WERI-Rb-1 (cell line): ENCODE measurements at regions not wholly inside any gene's neighbourhood (a gene's known extent, or its start where the extent isn't known, plus 50 kb on each side); places are given as distances from the start of the nearest gene placed in this dataset.

Experiments used
- DNase-seq: peaks from one replicate; pipeline ENCODE4 v3.0.0-alpha.2; 2020
- H3K27ac ChIP-seq: fragments of 250-450 bp; sonication (Bioruptor Pico); 2 replicates; pipeline ENCODE4 v1.5.1; 2020; ENCODE audit warnings: mild to moderate bottlenecking, moderate library complexity
- H3K27me3 ChIP-seq: fragments of 250-450 bp; sonication (Bioruptor Pico); 2 replicates; pipeline ENCODE4 v1.5.1; 2021; ENCODE audit warnings: mild to moderate bottlenecking, low read depth, moderate library complexity; ENCODE audit not compliant: insufficient read depth, severe bottlenecking
- H3K36me3 ChIP-seq: fragments of 250-450 bp; sonication (Bioruptor Pico); 2 replicates; pipeline ENCODE4 v1.5.1; 2020; ENCODE audit warnings: mild to moderate bottlenecking, moderate library complexity
- H3K4me3 ChIP-seq: 2 replicates; pipeline ENCODE4 v1.5.1; 2011; ENCODE audit warnings: low read depth, mild to moderate bottlenecking, control low read depth, low read length
- H3K9me3 ChIP-seq: fragments of 250-450 bp; sonication (Bioruptor Pico); 2 replicates; pipeline ENCODE4 v1.5.1; 2021; ENCODE audit warnings: mild to moderate bottlenecking, moderate library complexity; ENCODE audit not compliant: severe bottlenecking
- CTCF ChIP-seq: IDR thresholded peaks from 2 replicates; pipeline ENCODE4 v1.5.1; 2011; ENCODE audit warnings: low read depth, mild to moderate bottlenecking, control low read depth, inconsistent platforms, low read length

DNA sequence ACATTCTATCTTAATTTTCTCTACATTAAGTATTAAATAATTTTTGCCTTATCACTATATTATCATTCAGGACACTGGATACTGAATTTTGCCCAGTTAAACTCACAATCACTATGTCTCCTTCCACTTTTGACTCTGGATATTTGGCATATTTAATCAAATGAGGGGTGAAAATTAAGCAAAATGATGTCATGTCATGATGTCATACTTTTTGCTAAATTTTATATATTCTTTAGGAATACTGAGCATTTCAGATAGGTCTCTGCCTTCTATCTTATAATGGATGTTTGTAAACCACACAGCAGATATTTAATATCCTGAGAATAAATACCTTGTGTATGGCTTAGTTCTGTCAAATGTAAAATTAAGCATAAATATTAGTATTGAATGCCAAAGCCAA, 79.5 kb upstream of the HIVEP3 start:
- no peaks in the 10 kb centered on the region for H3K36me3 ChIP-seq
- DNase-seq = no peak
- TF ChIP-seq CTCF = no peak

GRCh38 chr1:41997153-41997552, 78.4 kb upstream of the HIVEP3 start:
- Histone ChIP-seq H3K27ac (no peak overlapping the region), H3K4me3 (no peak overlapping the region), H3K36me3 (no peaks in the 10 kb centered on the region), H3K27me3 (no peaks in the 10 kb centered on the region), H3K9me3 (no peaks in the 10 kb centered on the region)
- no peak for TF ChIP-seq CTCF
- DNase-seq = no peak

More for the DNA sequence above, 79.5 kb upstream of the HIVEP3 start:
- no peaks in the 10 kb centered on the region for H3K9me3 ChIP-seq
- H3K27ac ChIP-seq = no peak overlapping the region
- H3K4me3 ChIP-seq = no peak overlapping the region
- no peaks in the 10 kb centered on the region for H3K27me3 ChIP-seq

DNA sequence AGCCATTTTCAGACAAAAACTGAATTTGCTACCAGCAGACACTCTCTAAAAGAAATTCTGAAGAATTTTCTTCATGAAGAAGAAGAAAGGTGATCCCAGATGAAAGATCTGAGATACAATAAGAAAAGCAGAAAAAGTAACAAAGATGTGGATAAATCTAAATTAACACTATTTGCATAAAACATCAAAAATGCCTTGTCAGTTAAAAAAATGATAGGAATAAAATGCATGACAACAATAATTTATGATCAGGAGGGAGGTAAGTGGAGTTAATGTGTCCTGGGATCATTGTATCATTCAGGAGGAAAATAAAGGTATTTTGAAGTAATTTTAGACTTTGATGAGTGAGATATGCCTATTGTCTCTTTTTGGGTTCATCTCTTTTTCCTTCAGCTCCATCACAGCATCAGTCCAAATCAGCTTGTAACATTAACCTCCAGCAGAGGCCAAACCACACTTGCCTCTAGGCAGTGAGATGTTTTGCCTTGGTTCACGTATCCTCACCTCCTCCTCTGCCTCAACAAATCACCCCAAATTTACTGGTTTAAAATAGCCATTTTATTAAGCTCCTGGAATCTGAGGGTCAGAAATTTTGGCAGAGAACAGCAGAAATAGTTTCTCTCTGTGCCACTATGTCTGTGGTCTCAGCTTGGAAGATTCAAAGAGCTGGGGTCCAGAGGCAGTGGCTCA, 76.9 kb upstream of the HIVEP3 start:
- Histone ChIP-seq H3K36me3 (no peaks in the 10 kb centered on the region), H3K9me3 (no peaks in the 10 kb centered on the region), H3K27me3 (no peaks in the 10 kb centered on the region), H3K27ac (no peak overlapping the region), H3K4me3 (no peak overlapping the region)
- no peak for DNase-seq
- no peak for TF ChIP-seq CTCF

DNA sequence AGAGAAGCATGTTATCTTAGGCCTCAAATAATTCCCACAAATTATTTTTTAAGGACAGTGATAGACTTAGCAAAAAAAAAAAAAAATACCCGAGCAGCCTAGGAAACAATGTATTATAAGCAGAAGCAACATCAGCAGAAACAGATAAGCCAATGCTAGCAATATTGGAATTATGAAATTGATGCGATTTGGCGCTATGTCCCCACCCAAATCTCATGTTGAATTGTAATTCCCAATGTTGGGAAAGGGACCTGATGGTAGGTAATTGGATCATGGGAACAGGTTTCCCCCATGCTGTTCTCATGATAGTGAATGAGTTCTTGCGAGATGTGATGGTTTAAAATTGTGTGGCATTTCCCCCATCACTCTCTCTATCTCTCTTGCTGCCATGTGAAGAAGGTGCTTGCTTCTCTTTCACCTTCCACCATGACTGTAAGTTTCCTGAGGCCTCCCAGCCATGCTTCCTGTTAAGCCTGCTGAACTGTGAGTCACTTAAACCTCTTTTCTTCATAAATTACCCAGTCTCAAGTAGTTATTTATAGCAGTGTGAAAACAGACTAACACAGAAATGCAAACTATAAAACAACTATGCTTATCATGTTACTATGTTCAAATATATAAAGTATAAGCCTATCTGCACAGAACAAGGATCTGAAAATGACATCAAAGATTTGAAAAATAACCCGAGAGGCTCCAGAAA, 75.6 kb upstream of the HIVEP3 start:
- H3K36me3 ChIP-seq = no peaks in the 10 kb centered on the region
- DNase-seq = no peak
- no peaks in the 10 kb centered on the region for H3K9me3 ChIP-seq
- no peak overlapping the region for H3K27ac ChIP-seq
- H3K4me3 ChIP-seq = no peak overlapping the region
- no peak for TF ChIP-seq CTCF
- H3K27me3 ChIP-seq = no peaks in the 10 kb centered on the region

DNA sequence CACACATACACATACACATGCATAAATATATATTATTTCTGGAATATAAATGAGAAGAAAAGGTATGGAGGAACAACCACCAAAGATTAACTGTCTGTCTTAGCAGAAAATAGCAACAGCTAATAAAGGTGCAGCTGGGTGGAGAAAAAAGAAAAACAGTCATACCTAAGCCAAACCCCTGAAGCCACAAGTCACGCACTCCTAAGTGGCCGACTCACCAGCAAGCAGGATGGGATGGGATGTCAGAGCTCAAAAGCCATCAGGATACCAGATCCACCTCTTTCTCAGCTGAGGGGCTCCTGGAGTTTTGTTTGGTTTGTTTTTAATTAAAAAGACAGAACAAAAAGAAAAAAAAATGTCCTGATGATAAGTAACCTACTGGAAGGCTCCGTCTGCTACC, 64.7 kb upstream of the HIVEP3 start:
- Histone ChIP-seq H3K27ac (no peak overlapping the region), H3K9me3 (no peaks in the 10 kb centered on the region), H3K36me3 (no peaks in the 10 kb centered on the region), H3K27me3 (no peaks in the 10 kb centered on the region), H3K4me3 (no peak overlapping the region)
- TF ChIP-seq CTCF = no peak
- no peak for DNase-seq

GRCh38 chr1:41981796-41982195, 63.1 kb upstream of the HIVEP3 start:
- TF ChIP-seq CTCF = no peak
- Histone ChIP-seq H3K27me3 (no peaks in the 10 kb centered on the region), H3K27ac (no peak overlapping the region), H3K9me3 (no peaks in the 10 kb centered on the region), H3K4me3 (no peak overlapping the region), H3K36me3 (no peaks in the 10 kb centered on the region)
- no peak for DNase-seq
